Mesodermal cell (in vitro differentiated cells): ENCODE measurements at regions not wholly inside any gene's neighbourhood (a gene's known extent, or its start where the extent isn't known, plus 50 kb on each side); places are given as distances from the start of the nearest gene placed in this dataset.
"Not testable (repeated sequence)": the region's sequence is repeated elsewhere in the genome, so short reads cannot be mapped to it uniquely, and the experiment has no call there.

Source experiments
- H3K27ac ChIP-seq: 2 replicates; pipeline ENCODE4 v1.7.0; 2013; ENCODE audit warnings: mild to moderate bottlenecking, low read depth, low read length, moderate library complexity; ENCODE audit not compliant: severe bottlenecking
- H3K36me3 ChIP-seq: 2 replicates; pipeline ENCODE4 v1.7.1; 2013; ENCODE audit warnings: mild to moderate bottlenecking, low read length, moderate library complexity; ENCODE audit not compliant: control insufficient read depth, insufficient read depth
- H3K4me1 ChIP-seq: one replicate; pipeline ENCODE4 v1.7.1; 2013; ENCODE audit warnings: mild to moderate bottlenecking, low read length; ENCODE audit not compliant: insufficient read depth, control insufficient read depth, poor library complexity, severe bottlenecking
- H3K4me3 ChIP-seq: 2 replicates; pipeline ENCODE4 v1.7.0; 2013; ENCODE audit warnings: low read length, control low read depth, mild to moderate bottlenecking; ENCODE audit not compliant: insufficient read depth, poor library complexity, severe bottlenecking; ENCODE audit errors: extremely low read depth
- H3K9me3 ChIP-seq: 2 replicates; pipeline ENCODE4 v1.7.1; 2013; ENCODE audit warnings: mild to moderate bottlenecking, low read length, moderate library complexity; ENCODE audit not compliant: control insufficient read depth
- WGBS, 2 experiments: methylation state at CpG; one replicate each; pipeline ENCODE4 v1.1.5; 2013; ENCODE audit warnings: missing lambda C conversion rate in 2 of 2; ENCODE audit not compliant: insufficient coverage in 2 of 2; 5-methylcytosine and 5-hydroxymethylcytosine counted together

DNA sequence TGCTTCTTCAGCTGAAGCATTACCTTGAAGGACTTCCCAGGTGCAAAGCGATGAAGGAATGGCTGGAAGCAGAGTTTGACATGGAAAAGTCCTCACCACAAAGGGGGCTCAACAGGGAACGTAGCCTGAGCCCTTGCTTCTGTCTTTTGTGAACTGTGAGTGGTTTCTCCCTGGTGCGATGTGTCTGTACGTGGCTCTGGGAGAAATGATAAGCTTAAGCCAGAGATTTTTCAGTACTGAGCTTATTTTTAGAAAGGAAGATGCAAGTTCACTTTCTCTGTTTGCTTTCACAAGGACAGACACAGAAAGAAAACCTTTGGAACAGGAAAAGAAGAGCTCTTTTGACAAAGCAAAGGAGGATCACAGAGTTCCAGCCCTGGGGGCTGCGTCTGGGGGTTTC is 79.4 kb downstream of the DACT2 start:
- 89 to 90% methylated on average over 4 of the region's 5 CpGs for WGBS, 2 experiments
- no peak overlapping the region for H3K4me3 ChIP-seq
- no peaks in the 10 kb centered on the region for H3K9me3 ChIP-seq
- peaks cover 15% of the 10 kb centered on the region for H3K4me1 ChIP-seq
- H3K27ac ChIP-seq = no peak overlapping the region
- H3K36me3 ChIP-seq = no peaks in the 10 kb centered on the region

DNA sequence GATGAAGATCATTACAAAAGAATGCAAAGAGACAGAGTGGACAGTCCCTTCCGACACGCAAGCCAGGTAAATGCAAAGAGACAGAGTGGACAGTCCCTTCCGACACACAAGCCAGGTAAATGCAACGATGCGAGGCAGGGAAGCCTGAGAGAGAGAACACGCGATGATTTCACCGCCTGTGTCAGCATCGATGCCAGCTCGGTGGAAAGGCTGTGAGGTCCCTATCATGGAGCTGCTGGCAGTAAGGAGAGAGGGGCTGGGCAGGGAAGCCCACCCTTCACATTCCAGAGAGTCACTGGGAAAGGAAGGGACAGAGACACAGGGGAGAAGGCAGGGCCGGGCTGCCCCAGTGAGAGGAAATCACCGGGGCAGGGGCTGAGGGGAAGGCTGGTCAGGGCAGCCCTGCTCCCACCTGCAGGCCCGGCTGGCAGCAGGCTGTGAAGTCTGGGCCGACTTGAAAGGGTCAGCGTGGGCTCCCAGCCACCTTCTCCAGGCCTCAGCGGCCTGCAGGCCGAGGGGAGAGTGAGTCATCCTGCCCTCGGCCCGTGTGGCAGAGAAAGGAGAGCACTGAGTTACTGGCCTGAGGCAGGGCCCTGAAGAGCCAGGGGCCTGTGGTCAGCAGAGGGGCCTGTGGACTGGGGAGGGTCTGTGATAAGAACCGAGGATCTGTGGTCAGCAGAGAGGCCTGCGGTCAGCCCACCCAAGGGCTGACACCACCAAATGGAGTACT is 80.4 kb downstream of the DACT2 start:
- no peak overlapping the region for H3K4me3 ChIP-seq
- H3K4me1 ChIP-seq = peaks cover 15% of the 10 kb centered on the region
- no peak overlapping the region for H3K27ac ChIP-seq
- H3K9me3 ChIP-seq = no peaks in the 10 kb centered on the region
- WGBS, 2 experiments = 67% methylated on average over 19 to 20 of the region's 21 CpGs
- no peaks in the 10 kb centered on the region for H3K36me3 ChIP-seq

DNA sequence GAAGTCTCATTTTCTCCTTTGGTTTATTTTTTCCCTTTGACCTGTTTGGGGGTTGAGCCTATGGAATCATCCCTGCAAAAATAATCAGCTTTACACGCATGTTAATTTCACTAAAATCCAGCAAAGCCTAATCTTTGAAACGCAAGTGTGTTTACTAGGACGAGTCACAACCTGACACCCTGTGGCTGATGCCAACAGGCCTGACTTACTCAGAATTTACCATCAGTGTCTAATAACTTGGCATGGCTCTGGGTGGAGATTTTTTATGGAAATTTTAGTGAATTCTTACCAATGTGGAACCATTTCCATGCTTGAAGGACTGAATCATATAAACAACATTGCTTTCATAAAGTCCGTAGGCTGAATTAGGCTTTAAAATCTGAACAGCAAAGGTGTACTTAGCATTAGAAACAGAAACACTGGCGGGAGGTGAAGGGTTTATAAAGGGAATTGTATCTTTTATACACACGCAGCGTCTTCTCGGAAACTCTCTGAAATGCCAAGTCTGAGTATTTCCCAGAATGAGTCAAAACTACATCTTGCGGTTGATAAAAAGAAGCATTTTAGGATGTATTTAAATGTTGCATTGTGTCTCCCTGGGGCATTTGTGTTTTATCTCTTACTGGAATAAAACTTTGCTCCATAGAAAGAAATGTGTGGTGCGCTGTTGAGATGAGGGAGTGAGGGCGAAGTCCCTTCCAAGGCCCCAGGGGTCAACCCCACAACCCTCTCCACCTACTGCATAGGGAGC is 81.2 kb downstream of the DACT2 start:
- Histone ChIP-seq H3K9me3 (no peaks in the 10 kb centered on the region), H3K4me3 (no peak overlapping the region), H3K4me1 (peaks cover 15% of the 10 kb centered on the region), H3K36me3 (no peaks in the 10 kb centered on the region), H3K27ac (no peak overlapping the region)
- 94 to 95% methylated on average over 7 to 8 of the region's 11 CpGs for WGBS, 2 experiments

DNA sequence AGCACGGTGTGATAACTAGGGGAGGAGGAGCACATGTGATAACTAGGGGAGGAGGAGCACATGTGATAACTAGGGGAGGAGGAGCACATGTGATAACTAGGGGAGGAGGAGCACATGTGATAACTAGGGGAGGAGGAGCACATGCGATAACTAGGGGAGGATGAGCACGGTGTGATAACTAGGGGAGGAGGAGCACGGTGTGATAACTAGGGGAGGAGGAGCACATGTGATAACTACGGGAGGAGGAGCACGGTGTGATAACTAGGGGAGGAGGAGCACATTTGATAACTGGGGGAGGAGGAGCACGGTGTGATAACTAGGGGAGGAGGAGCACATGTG is 85.7 kb downstream of the DACT2 start:
- H3K4me1 ChIP-seq, H3K4me3 ChIP-seq, H3K36me3 ChIP-seq, H3K9me3 ChIP-seq, H3K27ac ChIP-seq: not testable (repeated sequence)
- 83 to 89% methylated on average over 1 to 7 of the region's 7 CpGs for WGBS, 2 experiments

DNA sequence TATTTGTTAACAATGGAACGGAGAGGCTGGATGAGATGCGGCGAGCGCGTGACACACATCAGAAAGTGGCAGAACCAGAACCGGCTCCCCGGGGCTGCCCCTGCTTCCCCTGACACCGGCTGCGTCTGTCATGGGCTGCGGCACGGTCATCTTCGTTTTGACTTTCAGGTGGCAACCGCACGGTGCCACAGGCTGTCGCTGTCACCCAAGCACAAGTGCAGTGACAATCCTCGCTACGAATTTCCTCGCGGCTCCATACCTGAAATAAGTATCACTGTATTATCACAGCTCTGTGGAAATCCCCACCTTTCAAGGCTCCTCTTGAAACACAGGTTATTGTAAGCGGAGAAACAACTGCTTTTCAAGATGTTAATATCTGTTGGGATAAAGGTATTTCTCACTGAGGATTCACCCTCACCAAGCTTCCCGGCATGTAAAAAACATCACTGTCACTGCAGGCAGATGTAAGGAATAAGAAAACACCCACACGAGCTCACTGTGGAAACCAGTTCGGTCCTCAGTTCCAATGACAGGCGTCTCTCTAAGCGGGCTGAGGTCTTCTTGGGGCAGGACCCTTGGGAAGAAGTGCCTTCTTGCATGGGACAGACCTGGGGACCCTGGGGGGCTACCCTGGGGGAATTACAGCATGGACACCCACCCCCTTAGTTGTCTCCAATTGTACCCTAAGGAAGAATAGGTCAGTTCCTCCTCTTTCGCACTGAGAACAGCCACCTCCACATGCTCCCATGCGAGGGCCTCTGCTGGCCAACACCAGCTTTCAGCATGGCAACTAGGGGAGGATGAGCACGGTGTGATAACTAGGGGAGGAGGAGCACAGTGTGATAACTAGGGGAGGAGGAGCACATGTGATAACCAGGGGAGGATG is 86.3 kb downstream of the DACT2 start:
- H3K4me3 ChIP-seq = no peak overlapping the region
- H3K27ac ChIP-seq = no peak overlapping the region
- no peaks in the 10 kb centered on the region for H3K4me1 ChIP-seq
- no peaks in the 10 kb centered on the region for H3K36me3 ChIP-seq
- 89 to 91% methylated on average over 22 to 25 of the region's 28 CpGs for WGBS, 2 experiments
- H3K9me3 ChIP-seq = no peaks in the 10 kb centered on the region

DNA sequence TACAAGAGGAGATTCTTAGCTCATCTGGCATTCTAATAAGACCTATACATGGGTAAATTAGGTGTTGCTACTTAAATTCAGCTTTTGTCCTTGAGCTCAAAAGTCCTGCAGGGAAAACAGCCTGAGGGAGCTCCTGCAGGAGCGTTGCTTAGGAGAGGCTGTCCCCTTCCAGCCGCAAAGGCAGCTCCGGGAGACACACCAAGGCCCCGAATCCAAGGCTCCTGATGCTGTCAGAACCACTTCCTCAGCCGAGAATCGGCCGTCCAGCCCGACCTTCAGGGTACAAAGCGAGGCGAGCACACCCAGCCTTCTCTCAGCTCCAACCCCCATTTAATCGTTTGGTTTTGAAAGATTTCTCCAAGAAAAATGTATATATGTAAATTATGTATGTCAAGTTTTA is 87.0 kb downstream of the DACT2 start:
- WGBS, 2 experiments = 43 to 46% methylated on average over 3 to 5 of the region's 11 CpGs
- Histone ChIP-seq H3K4me3 (no peak overlapping the region), H3K4me1 (no peaks in the 10 kb centered on the region), H3K36me3 (no peaks in the 10 kb centered on the region), H3K27ac (no peak overlapping the region), H3K9me3 (no peaks in the 10 kb centered on the region)

DNA sequence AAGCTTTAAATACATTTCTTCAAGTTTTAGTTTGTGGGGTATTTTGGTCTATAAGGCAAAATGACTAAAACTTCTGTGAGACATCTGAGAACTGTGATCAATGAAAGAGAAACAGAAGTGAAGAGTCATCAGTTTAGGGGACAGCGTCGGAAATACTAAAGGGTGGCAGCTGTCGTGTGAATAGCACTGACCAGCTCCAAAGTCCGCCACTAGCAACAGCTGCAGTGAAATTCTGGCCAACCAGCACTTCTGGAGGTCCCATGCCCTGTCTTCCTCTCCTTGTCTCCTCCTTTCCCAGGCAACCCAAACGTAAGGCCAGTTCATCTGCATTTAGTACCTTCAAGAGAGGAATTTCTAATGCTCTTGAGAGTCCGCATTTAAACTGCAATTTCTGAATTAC is 87.5 kb downstream of the DACT2 start:
- H3K36me3 ChIP-seq = no peaks in the 10 kb centered on the region
- no peaks in the 10 kb centered on the region for H3K9me3 ChIP-seq
- WGBS, 2 experiments = 58 to 76% methylated on average over 6 of the region's 6 CpGs
- no peaks in the 10 kb centered on the region for H3K4me1 ChIP-seq
- H3K4me3 ChIP-seq = no peak overlapping the region
- H3K27ac ChIP-seq = no peak overlapping the region

DNA sequence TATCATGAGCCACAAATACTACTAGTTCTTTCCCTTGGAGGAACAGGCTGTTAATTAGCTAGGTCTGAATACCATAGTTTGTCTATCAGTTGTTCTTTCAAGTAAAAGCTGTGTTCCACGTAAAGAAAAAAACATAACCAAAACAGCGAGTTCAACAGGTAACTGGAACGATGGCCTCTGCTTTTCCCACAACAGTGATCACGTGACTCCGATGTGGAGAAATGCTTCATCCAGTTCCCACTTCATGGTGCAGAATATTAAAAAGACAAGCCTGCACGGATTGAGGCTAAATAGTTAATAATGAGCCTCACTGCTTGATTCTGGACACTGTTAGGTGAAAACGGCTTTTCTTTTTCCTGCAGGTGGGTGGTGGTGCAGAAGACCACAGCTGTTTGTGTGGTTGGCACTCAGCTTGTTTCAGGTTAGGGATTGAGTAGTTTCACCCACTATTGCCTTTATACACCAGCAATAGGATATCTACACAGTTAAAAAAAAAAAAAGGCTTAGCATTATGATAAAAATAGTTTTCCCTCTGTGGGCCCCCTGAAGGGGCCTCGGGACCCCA is 88.1 kb downstream of the DACT2 start:
- H3K4me3 ChIP-seq = no peak overlapping the region
- no peak overlapping the region for H3K27ac ChIP-seq
- no peaks in the 10 kb centered on the region for H3K9me3 ChIP-seq
- H3K4me1 ChIP-seq = no peaks in the 10 kb centered on the region
- WGBS, 2 experiments = 86 to 91% methylated on average over 7 to 8 of the region's 8 CpGs
- no peaks in the 10 kb centered on the region for H3K36me3 ChIP-seq

DNA sequence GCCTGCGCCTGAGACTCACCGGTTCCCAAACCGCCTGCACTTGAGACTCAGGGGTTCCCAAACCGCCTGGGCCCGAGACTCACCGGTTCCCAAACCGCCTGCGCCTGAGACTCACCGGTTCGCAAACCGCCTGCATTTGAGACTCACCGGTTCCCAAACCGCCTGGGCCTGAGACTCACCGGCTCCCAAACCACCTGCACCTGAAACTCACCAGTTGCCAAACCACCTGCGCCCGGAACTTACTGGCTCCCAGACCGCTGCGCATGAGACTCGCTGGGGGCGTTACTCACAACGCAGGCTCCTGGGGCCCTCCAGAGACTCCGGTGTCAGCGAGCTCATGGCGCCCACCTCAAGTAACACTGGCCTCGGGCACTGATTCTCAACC is 90.2 kb downstream of the DACT2 start:
- H3K4me1 ChIP-seq = no peaks in the 10 kb centered on the region
- no peak overlapping the region for H3K27ac ChIP-seq
- H3K4me3 ChIP-seq = no peak overlapping the region
- no peaks in the 10 kb centered on the region for H3K36me3 ChIP-seq
- WGBS, 2 experiments = 88 to 91% methylated on average over 23 to 24 of the region's 25 CpGs
- H3K9me3 ChIP-seq = no peaks in the 10 kb centered on the region

DNA sequence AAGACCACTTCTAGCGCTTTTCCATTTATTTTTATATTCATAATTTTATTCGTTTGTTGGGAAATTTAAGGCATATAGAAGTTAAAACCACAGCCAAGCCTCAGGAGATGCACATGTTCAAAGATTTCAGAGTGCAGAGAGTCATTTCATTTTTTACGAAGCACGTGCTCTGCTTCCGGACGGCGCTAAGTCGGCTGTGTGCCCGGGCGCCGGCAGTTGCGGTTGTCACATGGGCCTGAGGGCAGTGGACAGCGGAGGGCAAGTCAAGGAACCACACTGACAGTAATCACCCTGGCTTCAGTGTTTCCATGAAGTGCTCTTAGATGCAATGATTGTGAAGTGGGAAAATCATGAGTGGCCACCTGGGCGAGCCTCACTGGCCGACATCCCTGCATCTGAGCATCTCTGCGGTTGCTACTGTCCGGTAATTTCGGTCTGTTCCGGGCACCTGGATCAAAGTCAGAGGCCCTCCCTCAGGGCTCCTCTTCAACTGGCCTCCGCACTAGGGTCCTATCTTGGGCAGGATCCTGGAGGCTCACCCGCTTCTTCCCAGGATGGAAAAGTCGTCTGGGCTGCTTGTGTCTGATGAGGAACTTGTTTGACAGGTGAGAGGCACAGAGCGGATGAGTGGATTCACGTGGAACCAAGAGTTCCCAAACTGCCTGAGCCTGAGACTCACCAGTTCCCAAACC is 90.8 kb downstream of the DACT2 start:
- WGBS, 2 experiments = 96% methylated on average over 21 to 22 of the region's 24 CpGs
- no peak overlapping the region for H3K27ac ChIP-seq
- H3K4me1 ChIP-seq = no peaks in the 10 kb centered on the region
- no peaks in the 10 kb centered on the region for H3K9me3 ChIP-seq
- no peak overlapping the region for H3K4me3 ChIP-seq
- H3K36me3 ChIP-seq = no peaks in the 10 kb centered on the region
